Uterus (tissue), 2 donors: ENCODE measurements at regions not wholly inside any gene's neighbourhood (a gene's known extent, or its start where the extent isn't known, plus 50 kb on each side); places are given as distances from the start of the nearest gene placed in this dataset.

Source experiments
- POLR2A ChIP-seq, 2 donors: fragments of 450-650 bp; IDR thresholded peaks; one replicate each; pipeline ENCODE4 v1.6.1; 2016; ENCODE audit warnings: antibody characterized with exemption in 2 of 2, mild to moderate bottlenecking in 1 of 2, moderate library complexity in 1 of 2
- TF ChIP-seq, protein P1 (sequence below), 4 experiments: fragments of 200-600 bp in 2 of 4; fragments of 450-650 bp in 2 of 4; sonication (generic) in 2 of 4; IDR thresholded peaks; one replicate each; pipeline ENCODE4 v1.5.1; 2016 to 2019; ENCODE audit warnings: antibody characterized with exemption in 4 of 4, mild to moderate bottlenecking in 2 of 4, moderate library complexity in 1 of 4

DNA sequence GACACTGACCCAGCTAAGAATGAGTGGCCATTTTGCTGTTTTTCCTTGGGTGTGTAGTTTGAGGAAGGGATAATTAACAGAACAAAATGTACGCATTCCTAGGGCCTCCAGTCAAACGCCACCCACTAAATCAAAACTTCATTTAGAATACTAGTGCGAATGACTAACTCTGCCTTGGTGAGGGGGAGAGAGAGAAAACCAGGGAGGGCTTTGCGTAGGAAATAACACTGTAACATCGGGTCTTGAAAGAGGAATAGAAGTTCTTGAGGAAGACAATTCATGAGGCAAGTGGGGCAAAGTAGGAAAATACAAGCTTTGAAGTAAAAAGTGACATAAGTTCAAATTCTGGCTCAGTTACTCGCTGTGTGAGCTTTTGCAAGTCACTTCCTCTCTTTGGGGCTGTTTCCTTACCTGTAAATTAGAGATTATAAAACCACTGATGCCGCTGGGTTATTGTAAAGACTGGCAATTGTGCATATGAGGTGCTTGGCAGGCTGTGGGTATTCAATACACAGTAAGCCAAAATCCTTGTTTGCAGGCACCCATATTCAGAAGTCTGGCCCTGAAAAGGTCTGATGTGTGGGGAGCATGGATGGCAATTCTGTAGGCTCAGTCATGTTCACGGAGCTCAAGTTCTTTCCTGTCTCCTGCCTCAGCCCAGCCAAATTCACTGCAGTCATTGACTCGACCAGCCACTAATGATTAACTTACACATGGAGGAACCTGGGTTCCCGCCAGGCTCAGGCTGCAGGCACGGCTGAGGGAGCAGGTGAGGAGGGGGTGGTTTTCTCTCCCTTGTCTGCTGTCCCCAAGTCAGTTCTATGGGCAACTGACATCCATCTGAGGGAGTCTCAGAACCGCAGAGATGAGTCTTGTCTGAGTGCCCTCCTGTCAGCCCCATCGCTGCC is 140.3 kb upstream of the CSF3R start:
- TF ChIP-seq, protein P1, sequence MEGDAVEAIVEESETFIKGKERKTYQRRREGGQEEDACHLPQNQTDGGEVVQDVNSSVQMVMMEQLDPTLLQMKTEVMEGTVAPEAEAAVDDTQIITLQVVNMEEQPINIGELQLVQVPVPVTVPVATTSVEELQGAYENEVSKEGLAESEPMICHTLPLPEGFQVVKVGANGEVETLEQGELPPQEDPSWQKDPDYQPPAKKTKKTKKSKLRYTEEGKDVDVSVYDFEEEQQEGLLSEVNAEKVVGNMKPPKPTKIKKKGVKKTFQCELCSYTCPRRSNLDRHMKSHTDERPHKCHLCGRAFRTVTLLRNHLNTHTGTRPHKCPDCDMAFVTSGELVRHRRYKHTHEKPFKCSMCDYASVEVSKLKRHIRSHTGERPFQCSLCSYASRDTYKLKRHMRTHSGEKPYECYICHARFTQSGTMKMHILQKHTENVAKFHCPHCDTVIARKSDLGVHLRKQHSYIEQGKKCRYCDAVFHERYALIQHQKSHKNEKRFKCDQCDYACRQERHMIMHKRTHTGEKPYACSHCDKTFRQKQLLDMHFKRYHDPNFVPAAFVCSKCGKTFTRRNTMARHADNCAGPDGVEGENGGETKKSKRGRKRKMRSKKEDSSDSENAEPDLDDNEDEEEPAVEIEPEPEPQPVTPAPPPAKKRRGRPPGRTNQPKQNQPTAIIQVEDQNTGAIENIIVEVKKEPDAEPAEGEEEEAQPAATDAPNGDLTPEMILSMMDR (IDR thresholded peaks at IDR 0.05) = no peak
- TF ChIP-seq POLR2A (IDR thresholded peaks at IDR 0.05) = no peak
